Mesendoderm (in vitro differentiated cells): ENCODE measurements at regions not wholly inside any gene's neighbourhood (a gene's known extent, or its start where the extent isn't known, plus 50 kb on each side); places are given as distances from the start of the nearest gene placed in this dataset.
A peak's percentile ranks its signal among the peaks of the same experiment; 100 is the strongest.

Experiments used
- DNase-seq: peaks from one replicate; pipeline ENCODE4 v3.0.0; 2013
- H2AK5ac ChIP-seq: 2 replicates; pipeline ENCODE4 v1.6.1; 2013; ENCODE audit warnings: low read length, inconsistent platforms
- H2BK120ac ChIP-seq: 2 replicates; pipeline ENCODE4 v1.6.1; 2013; ENCODE audit warnings: low read depth, mild to moderate bottlenecking, low read length, moderate library complexity, mixed read lengths
- H2BK15ac ChIP-seq: replicated peaks from 2 replicates; pipeline ENCODE4 v1.6.1; 2013; ENCODE audit warnings: low read depth, mild to moderate bottlenecking, moderate library complexity
- H2BK5ac ChIP-seq: 2 replicates; pipeline ENCODE4 v1.6.1; 2013; ENCODE audit warnings: low read length, inconsistent platforms
- H3K18ac ChIP-seq: 2 replicates; pipeline ENCODE4 v1.6.1; 2013; ENCODE audit warnings: mild to moderate bottlenecking, low read length, mixed read lengths
- H3K23ac ChIP-seq: one replicate; pipeline ENCODE4 v1.6.1; 2013; ENCODE audit warnings: low read length
- H3K27ac ChIP-seq: 2 replicates; pipeline ENCODE4 v1.5.1; 2013; ENCODE audit warnings: low read depth, mild to moderate bottlenecking, inconsistent platforms, low read length, moderate library complexity
- H3K27me3 ChIP-seq: 2 replicates; pipeline ENCODE4 v1.6.1; 2013; ENCODE audit warnings: low read length, control low read depth, mild to moderate bottlenecking, inconsistent platforms; ENCODE audit not compliant: insufficient read depth, poor library complexity
- H3K36me3 ChIP-seq: 2 replicates; pipeline ENCODE4 v1.6.1; 2013; ENCODE audit warnings: low read length, inconsistent platforms; ENCODE audit not compliant: control insufficient read depth, insufficient read depth
- H3K4ac ChIP-seq: one replicate; pipeline ENCODE4 v1.6.1; 2013; ENCODE audit warnings: low read depth, mild to moderate bottlenecking, low read length, moderate library complexity
- H3K4me1 ChIP-seq: 2 replicates; pipeline ENCODE4 v1.6.1; 2013; ENCODE audit warnings: low read depth, low read length, inconsistent platforms; ENCODE audit not compliant: control insufficient read depth
- H3K4me2 ChIP-seq: 2 replicates; pipeline ENCODE4 v1.6.1; 2013; ENCODE audit warnings: low read length
- H3K4me3 ChIP-seq: 2 replicates; pipeline ENCODE4 v1.5.1; 2013; ENCODE audit warnings: mild to moderate bottlenecking, low read length
- H3K56ac ChIP-seq: one replicate; pipeline ENCODE4 v1.6.1; 2013; ENCODE audit warnings: low read length
- H3K79me1 ChIP-seq: 2 replicates; pipeline ENCODE4 v1.6.1; 2013; ENCODE audit warnings: low read length, inconsistent platforms
- H3K79me2 ChIP-seq: 2 replicates; pipeline ENCODE4 v1.6.1; 2013; ENCODE audit warnings: mild to moderate bottlenecking, low read length; ENCODE audit not compliant: control insufficient read depth, insufficient read depth
- H3K9ac ChIP-seq: 2 replicates; pipeline ENCODE4 v1.6.1; 2013; ENCODE audit warnings: low read length, inconsistent platforms
- H4K5ac ChIP-seq: one replicate; pipeline ENCODE4 v1.6.1; 2013; ENCODE audit warnings: low read length
- H4K8ac ChIP-seq: one replicate; pipeline ENCODE4 v1.6.1; 2013; ENCODE audit warnings: low read depth, mild to moderate bottlenecking, control low read depth, low read length, moderate library complexity
- WGBS: extraction: QIAGEN DNeasy Blood & Tissue Kit; methylation state at CpG from one replicate; pipeline ENCODE4 v1.1.7; 2013; ENCODE audit warnings: low lambda C conversion rate, missing lambda C conversion rate; ENCODE audit not compliant: insufficient coverage; ENCODE audit errors: extremely low coverage; 5-methylcytosine and 5-hydroxymethylcytosine counted together

DNA sequence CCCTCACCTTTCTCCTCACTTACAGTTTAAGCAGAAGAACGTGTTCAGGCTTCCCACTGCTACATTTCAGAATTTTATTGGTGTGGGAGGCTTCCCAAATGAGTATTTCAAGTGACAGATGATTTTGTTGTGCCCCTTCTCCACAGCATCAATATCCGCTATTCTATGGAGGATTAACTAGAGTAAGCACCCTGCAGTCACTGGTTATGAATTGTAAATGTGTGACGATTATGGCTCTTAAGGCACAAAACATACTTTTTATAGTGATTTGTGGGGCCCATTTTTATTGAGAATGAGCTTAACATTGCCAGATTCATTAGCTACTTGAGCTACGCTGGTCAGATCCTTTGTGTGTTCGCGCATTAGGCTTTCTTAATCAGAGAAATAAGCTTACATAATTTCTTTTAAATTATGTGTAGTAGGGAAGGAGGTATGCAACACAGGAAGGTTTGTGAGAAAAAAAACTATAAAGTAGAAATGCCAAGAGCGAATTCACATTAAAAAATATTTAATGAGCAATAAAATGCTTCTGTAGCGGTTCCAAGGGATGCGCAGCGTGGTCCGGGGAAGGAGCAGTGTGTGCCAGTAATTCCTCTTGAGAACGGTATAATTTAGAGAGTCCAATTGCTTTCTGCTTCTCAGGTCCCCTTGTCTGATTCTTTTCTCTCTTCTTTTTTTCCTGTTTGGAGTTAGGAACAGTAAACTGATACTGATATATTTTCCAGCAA is 2380.4 kb downstream of the MAT2B start:
- Histone ChIP-seq H3K79me1 (no peaks in the 10 kb centered on the region), H3K23ac (no peak overlapping the region), H4K5ac (no peak overlapping the region), H3K36me3 (no peaks in the 10 kb centered on the region), H3K18ac (no peak overlapping the region), H3K4me1 (peaks cover 3% of the 10 kb centered on the region), H3K79me2 (no peaks in the 10 kb centered on the region), H2BK5ac (no peak overlapping the region), H2BK120ac (no peak overlapping the region), H3K4me3 (no peak overlapping the region), H2BK15ac (no peak overlapping the region), H3K9ac (no peak overlapping the region), H3K27ac (no peak overlapping the region), H3K56ac (no peak overlapping the region), H3K4me2 (no peak overlapping the region), H3K27me3 (no peaks in the 10 kb centered on the region), H3K4ac (no peak overlapping the region), H4K8ac (no peak overlapping the region), H2AK5ac (no peak overlapping the region)
- WGBS: no CpG with 5 or more reads among the region's 12 CpGs
- DNase-seq: no peak

DNA sequence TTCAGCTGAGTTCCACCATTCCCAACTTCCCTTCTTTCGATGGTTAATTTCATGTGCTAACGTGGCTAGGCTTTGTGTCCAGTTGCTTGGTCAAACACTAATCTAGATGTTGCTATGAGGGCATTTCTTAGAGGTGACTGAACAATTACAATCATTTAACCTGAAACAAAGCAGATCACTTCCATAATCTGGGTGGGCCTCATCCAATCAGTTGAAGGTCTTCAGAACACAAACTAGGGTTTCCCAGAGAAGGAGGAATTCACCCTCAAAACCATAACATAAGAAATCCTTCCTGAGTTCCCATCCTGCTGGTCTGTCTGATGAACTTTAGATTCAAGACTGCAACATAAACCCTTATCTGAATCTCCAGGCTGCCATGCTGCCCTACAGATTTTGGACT is 2381.7 kb downstream of the MAT2B start:
- peaks cover 3% of the 10 kb centered on the region for H3K4me1 ChIP-seq
- H3K27ac ChIP-seq: no peak overlapping the region
- no peak overlapping the region for H3K18ac ChIP-seq
- no peak overlapping the region for H2AK5ac ChIP-seq
- H2BK15ac ChIP-seq: no peak overlapping the region
- no peak for DNase-seq
- H4K8ac ChIP-seq: no peak overlapping the region
- H2BK120ac ChIP-seq: no peak overlapping the region
- H3K9ac ChIP-seq: no peak overlapping the region
- H3K79me2 ChIP-seq: no peaks in the 10 kb centered on the region
- H3K79me1 ChIP-seq: no peaks in the 10 kb centered on the region
- H4K5ac ChIP-seq: no peak overlapping the region
- no peaks in the 10 kb centered on the region for H3K27me3 ChIP-seq
- no peak overlapping the region for H3K56ac ChIP-seq
- no peak overlapping the region for H3K4ac ChIP-seq
- no CpG with 5 or more reads among the region's 2 CpGs for WGBS
- H3K23ac ChIP-seq: no peak overlapping the region
- H3K36me3 ChIP-seq: no peaks in the 10 kb centered on the region
- H3K4me3 ChIP-seq: no peak overlapping the region
- H3K4me2 ChIP-seq: no peak overlapping the region
- no peak overlapping the region for H2BK5ac ChIP-seq

- Histone ChIP-seq H3K4me3 (no peak overlapping the region), H3K56ac (no peak overlapping the region), H4K5ac (no peak overlapping the region), H2BK15ac (no peak overlapping the region), H3K27ac (no peak overlapping the region), H3K4me2 (no peak overlapping the region), H3K27me3 (no peaks in the 10 kb centered on the region), H3K36me3 (no peaks in the 10 kb centered on the region), H3K4me1 (no peaks in the 10 kb centered on the region), H3K18ac (no peak overlapping the region), H3K79me1 (no peaks in the 10 kb centered on the region), H2BK5ac (no peak overlapping the region), H3K9ac (no peak overlapping the region), H2BK120ac (no peak overlapping the region), H3K23ac (no peak overlapping the region), H4K8ac (no peak overlapping the region), H2AK5ac (no peak overlapping the region), H3K4ac (no peak overlapping the region), H3K79me2 (no peaks in the 10 kb centered on the region)
- no peak for DNase-seq
- WGBS: no CpG with 5 or more reads among the region's 6 CpGs
Measured at GRCh38 chr5:165892383-165892782, 2387.0 kb downstream of the MAT2B start.

DNA sequence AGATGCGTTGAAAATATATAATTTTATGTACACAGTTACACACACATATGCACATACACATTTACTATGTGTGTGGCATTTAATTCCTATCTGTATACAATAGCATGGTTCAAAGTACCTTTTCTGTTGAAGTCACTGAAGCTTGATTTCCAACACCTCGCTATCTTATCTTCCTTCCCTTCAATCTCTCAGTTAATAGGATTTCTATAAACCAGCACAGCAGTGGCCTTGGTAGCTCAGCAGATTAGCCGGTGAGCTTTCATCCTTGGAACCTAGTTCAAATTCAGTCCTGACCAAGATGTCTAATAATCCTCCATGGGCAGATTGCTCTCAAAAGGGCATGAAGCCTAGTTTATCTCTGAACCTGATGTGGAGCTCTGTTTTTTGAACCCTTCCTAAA is 2389.5 kb downstream of the MAT2B start:
- Histone ChIP-seq H3K4ac (no peak overlapping the region), H3K79me1 (no peaks in the 10 kb centered on the region), H3K18ac (no peak overlapping the region), H3K56ac (no peak overlapping the region), H4K8ac (no peak overlapping the region), H3K23ac (no peak overlapping the region), H3K27me3 (no peaks in the 10 kb centered on the region), H2BK5ac (no peak overlapping the region), H3K4me3 (no peak overlapping the region), H3K9ac (no peak overlapping the region), H3K27ac (no peak overlapping the region), H3K4me1 (no peaks in the 10 kb centered on the region), H2BK120ac (no peak overlapping the region), H2AK5ac (no peak overlapping the region), H3K4me2 (no peak overlapping the region), H4K5ac (no peak overlapping the region), H2BK15ac (no peak overlapping the region), H3K36me3 (no peaks in the 10 kb centered on the region), H3K79me2 (no peaks in the 10 kb centered on the region)
- DNase-seq: peak; percentile 76
- WGBS: no CpG with 5 or more reads among the region's 3 CpGs

DNA sequence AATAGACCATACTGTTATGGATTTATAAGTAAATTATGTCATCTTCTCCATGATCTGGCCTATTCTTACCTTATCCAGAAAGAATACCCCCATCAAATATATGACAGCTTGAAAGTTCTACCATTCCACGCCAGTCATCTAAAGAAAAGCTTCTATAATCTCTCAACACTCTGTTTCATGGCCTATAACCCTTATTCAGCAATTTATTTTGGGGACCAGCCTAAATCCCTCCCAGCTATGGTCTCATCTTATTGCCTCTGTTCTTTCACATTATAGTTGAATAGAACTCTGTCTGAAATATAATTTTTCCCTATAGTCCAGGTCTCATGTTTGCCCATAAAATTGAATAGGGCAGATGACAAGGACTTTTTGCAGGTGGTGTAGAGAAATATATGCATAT is 2387.6 kb upstream of the WWC1 start:
- H2AK5ac ChIP-seq: no peak overlapping the region
- H3K23ac ChIP-seq: no peak overlapping the region
- no peak overlapping the region for H2BK120ac ChIP-seq
- no peaks in the 10 kb centered on the region for H3K27me3 ChIP-seq
- no peaks in the 10 kb centered on the region for H3K79me2 ChIP-seq
- H3K56ac ChIP-seq: no peak overlapping the region
- H2BK5ac ChIP-seq: no peak overlapping the region
- no peaks in the 10 kb centered on the region for H3K36me3 ChIP-seq
- no peak overlapping the region for H3K4me2 ChIP-seq
- H3K9ac ChIP-seq: no peak overlapping the region
- no CpG with 5 or more reads among the region's 1 CpG for WGBS
- H3K4ac ChIP-seq: no peak overlapping the region
- no peak overlapping the region for H4K5ac ChIP-seq
- no peaks in the 10 kb centered on the region for H3K79me1 ChIP-seq
- no peak overlapping the region for H4K8ac ChIP-seq
- no peak overlapping the region for H3K18ac ChIP-seq
- no peak overlapping the region for H3K27ac ChIP-seq
- no peak overlapping the region for H2BK15ac ChIP-seq
- H3K4me1 ChIP-seq: no peaks in the 10 kb centered on the region
- H3K4me3 ChIP-seq: no peak overlapping the region
- DNase-seq: no peak

DNA sequence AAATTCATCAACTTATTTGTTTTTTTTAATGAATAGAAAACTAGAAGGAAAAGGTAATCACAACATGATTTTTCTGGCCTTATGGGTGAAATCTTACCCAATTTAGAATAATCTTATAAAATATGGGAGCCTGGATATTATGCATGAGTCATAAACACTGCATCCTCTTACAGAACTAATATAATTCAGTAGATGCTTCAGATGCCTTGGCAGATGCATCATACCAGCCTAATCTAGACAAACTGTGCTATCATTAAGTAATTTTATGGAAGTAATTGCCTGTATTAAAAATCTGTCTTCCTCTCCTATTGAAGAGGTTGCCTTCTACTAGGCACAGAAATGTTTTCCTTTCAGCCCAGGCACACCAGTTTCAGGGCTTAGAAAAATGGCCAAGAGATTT is 2384.6 kb upstream of the WWC1 start:
- H3K36me3 ChIP-seq: no peaks in the 10 kb centered on the region
- no peak overlapping the region for H3K4me2 ChIP-seq
- H3K56ac ChIP-seq: no peak overlapping the region
- H4K5ac ChIP-seq: no peak overlapping the region
- no peak overlapping the region for H2BK120ac ChIP-seq
- no peak overlapping the region for H3K4me3 ChIP-seq
- no peaks in the 10 kb centered on the region for H3K79me2 ChIP-seq
- no peak overlapping the region for H3K18ac ChIP-seq
- no peaks in the 10 kb centered on the region for H3K4me1 ChIP-seq
- no peak overlapping the region for H3K9ac ChIP-seq
- no peak overlapping the region for H4K8ac ChIP-seq
- no peaks in the 10 kb centered on the region for H3K27me3 ChIP-seq
- H2BK15ac ChIP-seq: no peak overlapping the region
- no peak overlapping the region for H3K23ac ChIP-seq
- no peak overlapping the region for H2BK5ac ChIP-seq
- H3K79me1 ChIP-seq: no peaks in the 10 kb centered on the region
- no peak overlapping the region for H2AK5ac ChIP-seq
- H3K4ac ChIP-seq: no peak overlapping the region
- no peak overlapping the region for H3K27ac ChIP-seq
- no peak for DNase-seq
